ENCODE measurements at regions not wholly inside any gene's neighbourhood (a gene's known extent, or its start where the extent isn't known, plus 50 kb on each side); places are given as distances from the start of the nearest gene placed in this dataset.

GRCh38 chr12:43214166-43214565 is 337.8 kb downstream of the ADAMTS20 start:
- TF ChIP-seq EZH2 (IDR thresholded peaks at IDR 0.05; ENCODE audit: low read length, unreplicated experiment) = no peak
- TF ChIP-seq CTCF (conservative IDR thresholded peaks at IDR 0.05; ENCODE audit: low read depth, low read length) = no peak
- no peak for TF ChIP-seq EZH2phosphoT487 (IDR thresholded peaks at IDR 0.05; ENCODE audit: borderline replicate concordance, low read length)

Data from PC-3 (cell line).